Testis (tissue), 2 donors: ENCODE measurements at regions not wholly inside any gene's neighbourhood (a gene's known extent, or its start where the extent isn't known, plus 50 kb on each side); places are given as distances from the start of the nearest gene placed in this dataset.
A peak's percentile ranks its signal among the peaks of the same experiment; 100 is the strongest.
"Not testable (repeated sequence)": the region's sequence is repeated elsewhere in the genome, so short reads cannot be mapped to it uniquely, and the experiment has no call there.

ENCODE experiments used
- DNase-seq: peaks from one replicate; pipeline ENCODE4 v3.0.0-alpha.2; 2019
- H3K27ac ChIP-seq, 2 donors: fragments of 200-600 bp; sonication (generic); one replicate each; pipeline ENCODE4 v1.5.1; 2019
- H3K27me3 ChIP-seq: fragments of 200-600 bp; sonication (generic); one replicate; pipeline ENCODE4 v1.5.1; 2019
- H3K36me3 ChIP-seq: fragments of 200-600 bp; sonication (generic); one replicate; pipeline ENCODE4 v1.5.1; 2017; ENCODE audit warnings: low read depth; ENCODE audit errors: missing control alignments
- H3K4me1 ChIP-seq: fragments of 200-600 bp; sonication (generic); one replicate; pipeline ENCODE4 v1.5.1; 2019
- H3K4me3 ChIP-seq, 2 donors: fragments of 200-600 bp; sonication (generic); one replicate each; pipeline ENCODE4 v1.5.1; 2017 to 2019
- H3K9me3 ChIP-seq: fragments of 200-600 bp; sonication (generic); one replicate; pipeline ENCODE4 v1.5.1; 2017
- CTCF ChIP-seq, 3 experiments: fragments of 450-650 bp in 2 of 3; fragments of 200-600 bp in 1 of 3; sonication (generic) in 1 of 3; IDR thresholded peaks; one replicate each; pipeline ENCODE4 v1.5.1; 2016 to 2019; ENCODE audit warnings: antibody characterized with exemption in 3 of 3, mild to moderate bottlenecking in 2 of 3, moderate library complexity in 1 of 3
- POLR2A ChIP-seq: fragments of 450-650 bp; IDR thresholded peaks from one replicate; pipeline ENCODE4 v1.6.1; 2017; ENCODE audit warnings: antibody characterized with exemption, mild to moderate bottlenecking, moderate library complexity
- WGBS, 2 donors: methylation state at CpG; one replicate each; pipeline ENCODE4 v1.1.5; 2018; 5-methylcytosine and 5-hydroxymethylcytosine counted together
- intact Hi-C: fragments of 100-400 bp; cut with DNase I; formaldehyde crosslinking; loops from one replicate; pipeline ENCODE4 v1.15.1; 2023; ENCODE audit warnings: low total_unique reads

DNA sequence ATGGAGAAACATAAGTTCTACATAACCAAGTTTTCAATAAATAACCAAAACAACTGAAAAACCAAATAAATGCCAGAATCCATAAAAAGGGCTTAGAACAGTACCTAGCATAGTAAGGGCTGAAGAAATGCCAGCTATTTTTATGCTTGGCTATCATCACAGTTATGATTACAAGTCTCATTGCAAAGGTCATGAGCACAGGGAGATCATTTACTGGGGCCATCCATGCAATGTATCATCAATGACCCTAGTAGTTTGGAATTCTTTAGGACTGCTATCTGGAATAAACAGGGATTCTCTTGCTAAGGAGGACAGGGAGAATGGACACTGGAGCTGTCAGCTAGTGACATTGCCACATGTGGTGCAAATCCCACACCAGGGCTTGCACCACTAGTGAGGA is 92.5 kb upstream of the NAP1L1 start:
- Histone ChIP-seq H3K27ac (no peak overlapping the region), H3K4me1 (no peaks in the 10 kb centered on the region), H3K9me3 (no peaks in the 10 kb centered on the region), H3K36me3 (no peaks in the 10 kb centered on the region), H3K27me3 (no peaks in the 10 kb centered on the region), H3K4me3 (no peak overlapping the region)
- no peak for DNase-seq
- TF ChIP-seq CTCF (IDR thresholded peaks at IDR 0.05) (no peak), POLR2A (no peak)
- intact Hi-C loops: no loop called here

DNA sequence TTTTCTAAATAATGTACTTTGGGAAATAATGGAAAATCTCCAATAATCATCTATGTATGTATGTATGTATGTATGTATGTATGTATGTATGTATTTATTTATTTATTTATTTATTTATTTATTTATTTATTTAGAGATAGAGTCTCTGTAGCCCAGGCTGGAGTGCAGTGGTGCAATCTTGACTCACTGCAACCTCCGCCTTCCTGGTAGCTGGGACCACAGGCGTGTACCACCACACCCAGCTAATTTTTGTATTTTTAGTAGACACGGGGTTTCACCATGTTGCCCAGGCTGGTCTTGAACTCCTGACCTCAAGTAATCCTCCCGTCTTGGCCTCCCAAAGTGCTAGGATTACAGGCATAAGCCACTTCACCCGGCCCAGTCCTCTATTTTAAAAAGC is 91.5 kb upstream of the NAP1L1 start:
- H3K9me3 ChIP-seq, H3K27me3 ChIP-seq, intact Hi-C loops, H3K27ac ChIP-seq, H3K36me3 ChIP-seq, H3K4me3 ChIP-seq, H3K4me1 ChIP-seq, DNase-seq: not testable (repeated sequence)
- 77 to 90% methylated on average over 5 of the region's 5 CpGs for WGBS, 2 donors

DNA sequence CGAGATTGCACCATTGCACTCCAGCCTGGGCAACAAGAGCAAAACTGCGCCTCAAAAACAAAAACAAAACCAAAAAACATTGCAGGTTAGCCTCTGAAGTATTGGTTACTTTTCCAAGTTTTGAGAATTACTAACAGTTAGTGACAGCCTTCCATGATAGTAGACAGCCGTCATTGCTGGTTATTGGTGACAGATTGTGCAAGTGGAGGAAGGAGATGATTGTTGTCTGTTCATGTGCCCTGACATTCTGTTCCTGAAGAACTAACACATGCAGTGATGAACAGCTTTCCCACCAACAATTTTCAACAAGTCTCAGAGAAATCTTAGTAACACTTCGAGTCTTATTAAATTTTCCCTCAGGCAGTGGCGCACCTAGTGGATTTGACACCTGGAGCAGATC is 89.3 kb upstream of the NAP1L1 start:
- TF ChIP-seq POLR2A (no peak), CTCF (IDR thresholded peaks at IDR 0.05) (no peak)
- no peak overlapping the region for H3K4me3 ChIP-seq
- no peaks in the 10 kb centered on the region for H3K36me3 ChIP-seq
- no peaks in the 10 kb centered on the region for H3K4me1 ChIP-seq
- 91 to 96% methylated on average over 5 of the region's 5 CpGs for WGBS, 2 donors
- intact Hi-C loops: no loop called here
- no peaks in the 10 kb centered on the region for H3K27me3 ChIP-seq
- no peak for DNase-seq
- no peak overlapping the region for H3K27ac ChIP-seq
- H3K9me3 ChIP-seq: no peaks in the 10 kb centered on the region

GRCh38 chr12:76158518-76159321 is 74.2 kb upstream of the NAP1L1 start:
- Histone ChIP-seq H3K4me1 (no peaks in the 10 kb centered on the region), H3K36me3 (no peaks in the 10 kb centered on the region), H3K4me3 (no peak overlapping the region), H3K27me3 (no peaks in the 10 kb centered on the region), H3K9me3 (no peaks in the 10 kb centered on the region), H3K27ac (no peak overlapping the region)
- intact Hi-C loops: no loop called here
- WGBS, 2 donors: 63 to 70% methylated on average over 11 of the region's 11 CpGs
- TF ChIP-seq CTCF (IDR thresholded peaks at IDR 0.05) (peak in 2 of 3 experiments; percentile 42 to 50), POLR2A (no peak)
- peak; percentile 29 for DNase-seq

GRCh38 chr12:76156726-76157125 is 72.2 kb upstream of the NAP1L1 start:
- no peaks in the 10 kb centered on the region for H3K9me3 ChIP-seq
- DNase-seq: no peak
- no peak overlapping the region for H3K4me3 ChIP-seq
- no peaks in the 10 kb centered on the region for H3K27me3 ChIP-seq
- no peak for TF ChIP-seq POLR2A
- TF ChIP-seq CTCF (IDR thresholded peaks at IDR 0.05): no peak
- no peaks in the 10 kb centered on the region for H3K36me3 ChIP-seq
- H3K27ac ChIP-seq: no peak overlapping the region
- H3K4me1 ChIP-seq: no peaks in the 10 kb centered on the region
- intact Hi-C loops: no loop called here
